Skeletal muscle satellite cell (primary cell): ENCODE measurements at regions not wholly inside any gene's neighbourhood (a gene's known extent, or its start where the extent isn't known, plus 50 kb on each side); places are given as distances from the start of the nearest gene placed in this dataset.

ENCODE experiments used
- H3K27me3 ChIP-seq: 2 replicates; pipeline ENCODE4 v1.7.0; 2013; ENCODE audit warnings: low read length; ENCODE audit not compliant: control insufficient read depth, insufficient read depth
- H3K36me3 ChIP-seq: 2 replicates; pipeline ENCODE4 v1.7.0; 2013; ENCODE audit warnings: mild to moderate bottlenecking, control low read depth, low read length; ENCODE audit not compliant: insufficient read depth
- H3K4me1 ChIP-seq: 2 replicates; pipeline ENCODE4 v1.7.0; 2013; ENCODE audit warnings: low read length; ENCODE audit not compliant: control insufficient read depth, insufficient read depth
- H3K4me2 ChIP-seq: 2 replicates; pipeline ENCODE4 v1.7.0; 2013; ENCODE audit warnings: mild to moderate bottlenecking, low read length
- H3K4me3 ChIP-seq: 2 replicates; pipeline ENCODE4 v1.7.0; 2013; ENCODE audit warnings: low read length
- H3K9ac ChIP-seq: 2 replicates; pipeline ENCODE4 v1.7.0; 2013; ENCODE audit warnings: mild to moderate bottlenecking, low read depth, low read length, moderate library complexity
- H3K9me3 ChIP-seq: replicated peaks from 2 replicates; pipeline ENCODE4 v1.7.0; 2013; ENCODE audit warnings: mild to moderate bottlenecking, control low read depth, low read length

GRCh38 chr11:32232516-32232915, 141.6 kb downstream of the RCN1 start:
- Histone ChIP-seq H3K9me3 (no peaks in the 10 kb centered on the region), H3K27me3 (no peaks in the 10 kb centered on the region), H3K4me2 (no peak overlapping the region), H3K36me3 (no peaks in the 10 kb centered on the region), H3K9ac (no peak overlapping the region), H3K4me1 (no peaks in the 10 kb centered on the region), H3K4me3 (no peak overlapping the region)

- Histone ChIP-seq H3K36me3 (no peaks in the 10 kb centered on the region), H3K9ac (no peak overlapping the region), H3K9me3 (no peaks in the 10 kb centered on the region), H3K27me3 (no peaks in the 10 kb centered on the region), H3K4me3 (no peak overlapping the region), H3K4me1 (no peaks in the 10 kb centered on the region), H3K4me2 (no peak overlapping the region)
Observed at GRCh38 chr11:32233276-32233675, 142.4 kb downstream of the RCN1 start.

GRCh38 chr11:32233928-32234327, 143.1 kb downstream of the RCN1 start:
- no peaks in the 10 kb centered on the region for H3K27me3 ChIP-seq
- no peaks in the 10 kb centered on the region for H3K36me3 ChIP-seq
- H3K9ac ChIP-seq = no peak overlapping the region
- no peak overlapping the region for H3K4me2 ChIP-seq
- H3K4me3 ChIP-seq = no peak overlapping the region
- H3K9me3 ChIP-seq = no peaks in the 10 kb centered on the region
- H3K4me1 ChIP-seq = no peaks in the 10 kb centered on the region

GRCh38 chr11:32244453-32244852, 153.6 kb downstream of the RCN1 start:
- Histone ChIP-seq H3K4me3 (no peak overlapping the region), H3K27me3 (no peaks in the 10 kb centered on the region), H3K9me3 (no peaks in the 10 kb centered on the region), H3K4me2 (no peak overlapping the region), H3K4me1 (no peaks in the 10 kb centered on the region), H3K36me3 (no peaks in the 10 kb centered on the region), H3K9ac (no peak overlapping the region)

GRCh38 chr11:32253706-32254105, 162.8 kb downstream of the RCN1 start:
- peaks cover 9% of the 10 kb centered on the region for H3K27me3 ChIP-seq
- no peaks in the 10 kb centered on the region for H3K4me1 ChIP-seq
- H3K9ac ChIP-seq = no peak overlapping the region
- no peak overlapping the region for H3K4me2 ChIP-seq
- H3K36me3 ChIP-seq = no peaks in the 10 kb centered on the region
- H3K9me3 ChIP-seq = no peaks in the 10 kb centered on the region
- H3K4me3 ChIP-seq = no peak overlapping the region

GRCh38 chr11:32255841-32256240, 165.0 kb downstream of the RCN1 start:
- Histone ChIP-seq H3K4me1 (no peaks in the 10 kb centered on the region), H3K4me3 (no peak overlapping the region), H3K36me3 (no peaks in the 10 kb centered on the region), H3K9ac (no peak overlapping the region), H3K4me2 (no peak overlapping the region), H3K9me3 (no peaks in the 10 kb centered on the region), H3K27me3 (peaks cover 9% of the 10 kb centered on the region)

GRCh38 chr11:32256466-32256865, 165.6 kb downstream of the RCN1 start:
- no peak overlapping the region for H3K4me3 ChIP-seq

GRCh38 chr11:32259641-32260081, 168.8 kb downstream of the RCN1 start:
- no peaks in the 10 kb centered on the region for H3K4me1 ChIP-seq
- no peak overlapping the region for H3K9ac ChIP-seq
- no peak overlapping the region for H3K4me3 ChIP-seq
- peaks cover 9% of the 10 kb centered on the region for H3K27me3 ChIP-seq
- H3K36me3 ChIP-seq = no peaks in the 10 kb centered on the region
- no peaks in the 10 kb centered on the region for H3K9me3 ChIP-seq
- H3K4me2 ChIP-seq = no peak overlapping the region

More at GRCh38 chr11:32256466-32256865, 165.6 kb downstream of the RCN1 start:
- Histone ChIP-seq H3K4me1 (no peaks in the 10 kb centered on the region), H3K27me3 (peaks cover 9% of the 10 kb centered on the region), H3K4me2 (no peak overlapping the region), H3K9ac (no peak overlapping the region), H3K9me3 (no peaks in the 10 kb centered on the region), H3K36me3 (no peaks in the 10 kb centered on the region)

- Histone ChIP-seq H3K4me1 (no peaks in the 10 kb centered on the region), H3K4me3 (no peak overlapping the region), H3K9me3 (no peaks in the 10 kb centered on the region), H3K36me3 (no peaks in the 10 kb centered on the region), H3K27me3 (peaks cover under 1% of the 10 kb centered on the region), H3K9ac (no peak overlapping the region), H3K4me2 (no peak overlapping the region)
Observed at GRCh38 chr11:32262367-32262766, 171.5 kb downstream of the RCN1 start.

GRCh38 chr11:32265911-32266310, 169.4 kb downstream of the WT1 start:
- no peak overlapping the region for H3K9ac ChIP-seq
- H3K36me3 ChIP-seq = no peaks in the 10 kb centered on the region
- no peaks in the 10 kb centered on the region for H3K9me3 ChIP-seq
- H3K27me3 ChIP-seq = no peaks in the 10 kb centered on the region
- no peak overlapping the region for H3K4me2 ChIP-seq
- H3K4me1 ChIP-seq = no peaks in the 10 kb centered on the region
- H3K4me3 ChIP-seq = no peak overlapping the region

GRCh38 chr11:32266601-32267000, 168.7 kb downstream of the WT1 start:
- Histone ChIP-seq H3K4me3 (no peak overlapping the region), H3K4me1 (no peaks in the 10 kb centered on the region), H3K27me3 (no peaks in the 10 kb centered on the region), H3K4me2 (no peak overlapping the region), H3K36me3 (no peaks in the 10 kb centered on the region), H3K9ac (no peak overlapping the region), H3K9me3 (no peaks in the 10 kb centered on the region)

GRCh38 chr11:32267679-32268187, 167.6 kb downstream of the WT1 start:
- no peak overlapping the region for H3K4me2 ChIP-seq

More at GRCh38 chr11:32267679-32268187, 167.6 kb downstream of the WT1 start:
- no peak overlapping the region for H3K4me3 ChIP-seq
- H3K36me3 ChIP-seq = no peaks in the 10 kb centered on the region
- no peaks in the 10 kb centered on the region for H3K4me1 ChIP-seq
- no peaks in the 10 kb centered on the region for H3K27me3 ChIP-seq
- no peaks in the 10 kb centered on the region for H3K9me3 ChIP-seq
- no peak overlapping the region for H3K9ac ChIP-seq
